ENCODE measurements at regions not wholly inside any gene's neighbourhood (a gene's known extent, or its start where the extent isn't known, plus 50 kb on each side); places are given as distances from the start of the nearest gene placed in this dataset.
"Not testable (repeated sequence)": the region's sequence is repeated elsewhere in the genome, so short reads cannot be mapped to it uniquely, and the experiment has no call there.

DNA sequence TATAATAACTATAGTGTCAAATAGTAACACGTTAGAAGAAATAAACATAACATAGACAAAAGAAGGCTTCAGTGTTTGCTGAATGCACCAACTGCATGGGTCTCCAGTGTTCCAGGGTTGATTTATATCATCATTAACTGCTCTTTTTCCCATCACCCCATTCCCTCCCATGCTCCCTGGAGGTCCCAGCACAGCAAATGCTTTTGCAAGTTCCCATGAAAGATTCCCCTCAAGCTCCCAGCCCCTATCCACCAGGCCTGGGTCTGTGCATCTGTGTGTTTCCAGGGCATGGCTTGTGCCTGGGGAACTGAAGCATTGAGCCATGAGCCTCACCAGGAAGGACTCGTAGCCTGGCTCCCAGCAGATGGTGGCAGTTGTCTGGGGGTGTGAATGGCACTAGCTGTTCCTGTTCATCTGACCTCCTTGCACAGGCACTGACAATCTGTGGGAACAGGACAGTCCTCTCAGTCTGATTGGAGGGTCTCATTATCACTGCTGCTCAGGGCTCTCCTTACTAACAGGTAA lies 164.6 kb upstream of the RMP24 start:
- no peaks in the 10 kb centered on the region for H3K27me3 Mint-ChIP-seq (ENCODE audit: insufficient read depth, low read depth)
- H3K27ac Mint-ChIP-seq = no peak overlapping the region
- no peaks in the 10 kb centered on the region for H3K4me1 Mint-ChIP-seq
- Histone ChIP-seq H3K36me3 (no peaks in the 10 kb centered on the region), H3K9ac (no peak overlapping the region), H3K27ac (no peak overlapping the region), H4K20me1 (ENCODE audit: low read depth) (no peaks in the 10 kb centered on the region), H3K4me1 (no peaks in the 10 kb centered on the region), H3K4me3 (no peak overlapping the region), H3K9me3 (ENCODE audit: low read depth) (no peaks in the 10 kb centered on the region), H3K4me2 (no peak overlapping the region), H2AFZ (replicated peaks) (no peak overlapping the region), H3K27me3 (no peaks in the 10 kb centered on the region), H3F3A (ENCODE audit: low read depth) (no peaks in the 10 kb centered on the region), H3K79me2 (ENCODE audit: low read depth) (no peaks in the 10 kb centered on the region)
- H3K9me3 Mint-ChIP-seq = no peaks in the 10 kb centered on the region
- no peak for DNase-seq (ENCODE audit: low spot score)
- TF ChIP-seq, protein P1, sequence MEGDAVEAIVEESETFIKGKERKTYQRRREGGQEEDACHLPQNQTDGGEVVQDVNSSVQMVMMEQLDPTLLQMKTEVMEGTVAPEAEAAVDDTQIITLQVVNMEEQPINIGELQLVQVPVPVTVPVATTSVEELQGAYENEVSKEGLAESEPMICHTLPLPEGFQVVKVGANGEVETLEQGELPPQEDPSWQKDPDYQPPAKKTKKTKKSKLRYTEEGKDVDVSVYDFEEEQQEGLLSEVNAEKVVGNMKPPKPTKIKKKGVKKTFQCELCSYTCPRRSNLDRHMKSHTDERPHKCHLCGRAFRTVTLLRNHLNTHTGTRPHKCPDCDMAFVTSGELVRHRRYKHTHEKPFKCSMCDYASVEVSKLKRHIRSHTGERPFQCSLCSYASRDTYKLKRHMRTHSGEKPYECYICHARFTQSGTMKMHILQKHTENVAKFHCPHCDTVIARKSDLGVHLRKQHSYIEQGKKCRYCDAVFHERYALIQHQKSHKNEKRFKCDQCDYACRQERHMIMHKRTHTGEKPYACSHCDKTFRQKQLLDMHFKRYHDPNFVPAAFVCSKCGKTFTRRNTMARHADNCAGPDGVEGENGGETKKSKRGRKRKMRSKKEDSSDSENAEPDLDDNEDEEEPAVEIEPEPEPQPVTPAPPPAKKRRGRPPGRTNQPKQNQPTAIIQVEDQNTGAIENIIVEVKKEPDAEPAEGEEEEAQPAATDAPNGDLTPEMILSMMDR (IDR thresholded peaks at IDR 0.05) = no peak
- no peak for TF ChIP-seq EZH2phosphoT487 (IDR thresholded peaks at IDR 0.05)
- TF ChIP-seq EZH2 (IDR thresholded peaks at IDR 0.05) = no peak
- H3K4me3 Mint-ChIP-seq = no peak overlapping the region
- no peaks in the 10 kb centered on the region for H3K36me3 Mint-ChIP-seq

DNA sequence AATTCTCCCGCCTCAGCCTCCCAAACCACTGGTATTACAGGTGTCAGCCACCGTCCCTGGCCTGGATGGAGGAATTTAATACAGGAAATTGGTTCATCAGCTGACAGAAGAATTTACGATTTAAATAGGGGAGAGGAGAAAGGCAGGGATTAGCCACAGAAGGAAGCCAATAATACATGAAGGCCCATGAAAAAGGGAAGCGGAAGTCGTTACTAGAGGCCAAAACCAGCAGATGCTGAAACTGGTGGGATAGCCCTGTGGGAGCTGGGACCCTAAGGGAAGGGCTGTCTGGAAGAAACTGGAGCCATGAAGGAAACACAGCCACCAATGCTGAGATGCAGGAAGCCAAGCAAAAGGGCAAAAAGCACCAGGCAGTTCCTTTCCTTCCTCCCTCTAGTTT lies 163.7 kb upstream of the RMP24 start:
- Mint-ChIP-seq H3K4me1 (no peaks in the 10 kb centered on the region), H3K27ac (no peak overlapping the region), H3K36me3 (no peaks in the 10 kb centered on the region), H3K9me3 (no peaks in the 10 kb centered on the region), H3K27me3 (ENCODE audit: insufficient read depth, low read depth) (no peaks in the 10 kb centered on the region), H3K4me3 (no peak overlapping the region)
- Histone ChIP-seq H3K36me3 (no peaks in the 10 kb centered on the region), H3K4me3 (no peak overlapping the region), H3K79me2 (ENCODE audit: low read depth) (no peaks in the 10 kb centered on the region), H3K9me3 (ENCODE audit: low read depth) (no peaks in the 10 kb centered on the region), H3K4me2 (no peak overlapping the region), H3K4me1 (no peaks in the 10 kb centered on the region), H3K9ac (no peak overlapping the region), H3K27me3 (no peaks in the 10 kb centered on the region), H2AFZ (replicated peaks) (no peak overlapping the region), H3F3A (ENCODE audit: low read depth) (no peaks in the 10 kb centered on the region), H3K27ac (no peak overlapping the region), H4K20me1 (ENCODE audit: low read depth) (no peaks in the 10 kb centered on the region)
- DNase-seq (ENCODE audit: low spot score) = no peak
- no peak for TF ChIP-seq EZH2 (IDR thresholded peaks at IDR 0.05)

GRCh38 chr18:35810520-35810919 lies 162.0 kb upstream of the RMP24 start:
- H3K4me1 ChIP-seq = no peaks in the 10 kb centered on the region
- H3K9ac ChIP-seq = no peak overlapping the region
- TF ChIP-seq EZH2phosphoT487 (IDR thresholded peaks at IDR 0.05) (no peak), EZH2 (IDR thresholded peaks at IDR 0.05) (no peak)
- TF ChIP-seq, protein P1 (IDR thresholded peaks at IDR 0.05) = no peak
- H4K20me1 ChIP-seq (ENCODE audit: low read depth) = no peaks in the 10 kb centered on the region
- H3K27ac ChIP-seq = no peak overlapping the region
- Mint-ChIP-seq H3K4me3 (no peak overlapping the region), H3K27ac (no peak overlapping the region), H3K9me3 (peaks cover 3% of the 10 kb centered on the region), H3K4me1 (no peaks in the 10 kb centered on the region), H3K36me3 (no peaks in the 10 kb centered on the region), H3K27me3 (ENCODE audit: insufficient read depth, low read depth) (no peaks in the 10 kb centered on the region)
- H3K4me3 ChIP-seq = no peak overlapping the region
- no peaks in the 10 kb centered on the region for H3K9me3 ChIP-seq (ENCODE audit: low read depth)
- no peaks in the 10 kb centered on the region for H3K27me3 ChIP-seq
- H2AFZ ChIP-seq (replicated peaks) = no peak overlapping the region
- H3F3A ChIP-seq (ENCODE audit: low read depth) = no peaks in the 10 kb centered on the region
- no peak for DNase-seq (ENCODE audit: low spot score)
- H3K36me3 ChIP-seq = no peaks in the 10 kb centered on the region
- no peaks in the 10 kb centered on the region for H3K79me2 ChIP-seq (ENCODE audit: low read depth)
- no peak overlapping the region for H3K4me2 ChIP-seq

- no peaks in the 10 kb centered on the region for H3K4me1 ChIP-seq
- Mint-ChIP-seq H3K36me3 (no peaks in the 10 kb centered on the region), H3K27me3 (ENCODE audit: insufficient read depth, low read depth) (no peaks in the 10 kb centered on the region), H3K4me3 (no peak overlapping the region), H3K9me3 (peaks cover 5% of the 10 kb centered on the region), H3K27ac (no peak overlapping the region), H3K4me1 (no peaks in the 10 kb centered on the region)
- no peaks in the 10 kb centered on the region for H3F3A ChIP-seq (ENCODE audit: low read depth)
- no peaks in the 10 kb centered on the region for H4K20me1 ChIP-seq (ENCODE audit: low read depth)
- H3K27ac ChIP-seq = no peak overlapping the region
- H2AFZ ChIP-seq (replicated peaks) = peak overlapping the region; percentile 34
- no peaks in the 10 kb centered on the region for H3K27me3 ChIP-seq
- H3K4me3 ChIP-seq = no peak overlapping the region
- H3K36me3 ChIP-seq = no peaks in the 10 kb centered on the region
- TF ChIP-seq EZH2 (IDR thresholded peaks at IDR 0.05) = no peak
- TF ChIP-seq EZH2phosphoT487 (IDR thresholded peaks at IDR 0.05) = no peak
- TF ChIP-seq, protein P1 (IDR thresholded peaks at IDR 0.05) = no peak
- H3K4me2 ChIP-seq = no peak overlapping the region
- no peak for DNase-seq (ENCODE audit: low spot score)
- H3K9ac ChIP-seq = no peak overlapping the region
- no peaks in the 10 kb centered on the region for H3K79me2 ChIP-seq (ENCODE audit: low read depth)
- H3K9me3 ChIP-seq (ENCODE audit: low read depth) = no peaks in the 10 kb centered on the region
These were observed 160.6 kb upstream of the RMP24 start for GRCh38 chr18:35811896-35812295.

- not testable (repeated sequence) for DNase-seq (ENCODE audit: low spot score); H3K4me1 ChIP-seq; H3K4me2 ChIP-seq; H3K36me3 Mint-ChIP-seq; H3K79me2 ChIP-seq (ENCODE audit: low read depth); H3F3A ChIP-seq (ENCODE audit: low read depth); H3K27me3 Mint-ChIP-seq (ENCODE audit: insufficient read depth, low read depth); H3K4me1 Mint-ChIP-seq; H3K27ac ChIP-seq; H3K9ac ChIP-seq; H3K27ac Mint-ChIP-seq; H3K4me3 Mint-ChIP-seq; H2AFZ ChIP-seq (replicated peaks); H3K9me3 Mint-ChIP-seq; H3K9me3 ChIP-seq (ENCODE audit: low read depth); H4K20me1 ChIP-seq (ENCODE audit: low read depth); H3K4me3 ChIP-seq; H3K36me3 ChIP-seq; H3K27me3 ChIP-seq
These were observed 157.5 kb upstream of the RMP24 start for GRCh38 chr18:35815011-35815410.

Data from neural progenitor cell (in vitro differentiated cells).